ENCODE measurements at regions not wholly inside any gene's neighbourhood (a gene's known extent, or its start where the extent isn't known, plus 50 kb on each side); places are given as distances from the start of the nearest gene placed in this dataset.
"Not testable (repeated sequence)": the region's sequence is repeated elsewhere in the genome, so short reads cannot be mapped to it uniquely, and the experiment has no call there.

GRCh38 chr15:91356083-91356482, 256.0 kb downstream of the SV2B start:
- DNase-seq: no peak

GRCh38 chr15:91357011-91357410, 257.0 kb downstream of the SV2B start:
- DNase-seq: no peak

GRCh38 chr15:91357486-91357885, 257.4 kb downstream of the SV2B start:
- no peak for DNase-seq

GRCh38 chr15:91358405-91358804, 258.3 kb downstream of the SV2B start:
- no peak for DNase-seq

- not testable (repeated sequence) for DNase-seq
Observed at GRCh38 chr15:91361696-91362095, 261.6 kb downstream of the SV2B start.

- no peak for DNase-seq
Observed at GRCh38 chr15:91366111-91366510, 266.1 kb downstream of the SV2B start.

- no peak for DNase-seq
Observed at GRCh38 chr15:91368611-91369010, 268.6 kb downstream of the SV2B start.

GRCh38 chr15:91369823-91370222, 269.8 kb downstream of the SV2B start:
- no peak for DNase-seq

- DNase-seq: not testable (repeated sequence)
Observed at GRCh38 chr15:91371345-91371744, 271.3 kb downstream of the SV2B start.

- no peak for DNase-seq
Observed at GRCh38 chr15:91374336-91374735, 274.3 kb downstream of the SV2B start.

- DNase-seq: no peak
Observed at GRCh38 chr15:91376038-91376437, 276.0 kb downstream of the SV2B start.

- DNase-seq: no peak
Observed at GRCh38 chr15:91380114-91380513, 280.1 kb downstream of the SV2B start.

GRCh38 chr15:91383532-91383931, 283.5 kb downstream of the SV2B start:
- DNase-seq: no peak

- DNase-seq: no peak
Observed at GRCh38 chr15:91384189-91384730, 284.2 kb downstream of the SV2B start.

GRCh38 chr15:91385311-91385710, 285.3 kb downstream of the SV2B start:
- DNase-seq: no peak

- DNase-seq: no peak
Observed at GRCh38 chr15:91393186-91393585, 293.1 kb downstream of the SV2B start.

GRCh38 chr15:91400481-91400880, 300.4 kb downstream of the SV2B start:
- DNase-seq: no peak

- no peak for DNase-seq
Observed at GRCh38 chr15:91407269-91407889, 307.3 kb downstream of the SV2B start.

- no peak for DNase-seq
Observed at GRCh38 chr15:91408476-91409076, 308.5 kb downstream of the SV2B start.

- no peak for DNase-seq
Observed at GRCh38 chr15:91409387-91409786, 309.3 kb downstream of the SV2B start.

- DNase-seq: no peak
Observed at GRCh38 chr15:91411586-91411985, 311.5 kb downstream of the SV2B start.

- DNase-seq: no peak
Observed at GRCh38 chr15:91412138-91412928, 312.3 kb downstream of the SV2B start.

- DNase-seq: no peak
Observed at GRCh38 chr15:91413142-91413541, 313.1 kb downstream of the SV2B start.

GRCh38 chr15:91414124-91414523, 314.1 kb downstream of the SV2B start:
- no peak for DNase-seq
